ENCODE measurements at regions not wholly inside any gene's neighbourhood (a gene's known extent, or its start where the extent isn't known, plus 50 kb on each side); places are given as distances from the start of the nearest gene placed in this dataset.

- TF ChIP-seq, protein P1, sequence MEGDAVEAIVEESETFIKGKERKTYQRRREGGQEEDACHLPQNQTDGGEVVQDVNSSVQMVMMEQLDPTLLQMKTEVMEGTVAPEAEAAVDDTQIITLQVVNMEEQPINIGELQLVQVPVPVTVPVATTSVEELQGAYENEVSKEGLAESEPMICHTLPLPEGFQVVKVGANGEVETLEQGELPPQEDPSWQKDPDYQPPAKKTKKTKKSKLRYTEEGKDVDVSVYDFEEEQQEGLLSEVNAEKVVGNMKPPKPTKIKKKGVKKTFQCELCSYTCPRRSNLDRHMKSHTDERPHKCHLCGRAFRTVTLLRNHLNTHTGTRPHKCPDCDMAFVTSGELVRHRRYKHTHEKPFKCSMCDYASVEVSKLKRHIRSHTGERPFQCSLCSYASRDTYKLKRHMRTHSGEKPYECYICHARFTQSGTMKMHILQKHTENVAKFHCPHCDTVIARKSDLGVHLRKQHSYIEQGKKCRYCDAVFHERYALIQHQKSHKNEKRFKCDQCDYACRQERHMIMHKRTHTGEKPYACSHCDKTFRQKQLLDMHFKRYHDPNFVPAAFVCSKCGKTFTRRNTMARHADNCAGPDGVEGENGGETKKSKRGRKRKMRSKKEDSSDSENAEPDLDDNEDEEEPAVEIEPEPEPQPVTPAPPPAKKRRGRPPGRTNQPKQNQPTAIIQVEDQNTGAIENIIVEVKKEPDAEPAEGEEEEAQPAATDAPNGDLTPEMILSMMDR (optimal IDR thresholded peaks at IDR 0.05 in 1 of 3, IDR thresholded peaks at IDR 0.05 in 1 of 3, conservative IDR thresholded peaks at IDR 0.05 in 1 of 3; ENCODE audit: extremely low read depth in 1 of 3, insufficient read depth in 2 of 3, low read length in 3 of 3), result no peak
- TF ChIP-seq EZH2 (IDR thresholded peaks at IDR 0.05; ENCODE audit: low read length), result no peak
- no peaks in the 10 kb centered on the region for H3K27me3 ChIP-seq (ENCODE audit: control insufficient read depth, extremely low read depth, insufficient read depth, low read length)
- dilution Hi-C loops (cut with MboI; ENCODE audit: extremely low pct_ligation_motif_present, low sequenced_read_pairs), result no loop called here
Observed at GRCh38 chr13:111437417-111437816, 117.0 kb downstream of the TEX29 start.

DNA sequence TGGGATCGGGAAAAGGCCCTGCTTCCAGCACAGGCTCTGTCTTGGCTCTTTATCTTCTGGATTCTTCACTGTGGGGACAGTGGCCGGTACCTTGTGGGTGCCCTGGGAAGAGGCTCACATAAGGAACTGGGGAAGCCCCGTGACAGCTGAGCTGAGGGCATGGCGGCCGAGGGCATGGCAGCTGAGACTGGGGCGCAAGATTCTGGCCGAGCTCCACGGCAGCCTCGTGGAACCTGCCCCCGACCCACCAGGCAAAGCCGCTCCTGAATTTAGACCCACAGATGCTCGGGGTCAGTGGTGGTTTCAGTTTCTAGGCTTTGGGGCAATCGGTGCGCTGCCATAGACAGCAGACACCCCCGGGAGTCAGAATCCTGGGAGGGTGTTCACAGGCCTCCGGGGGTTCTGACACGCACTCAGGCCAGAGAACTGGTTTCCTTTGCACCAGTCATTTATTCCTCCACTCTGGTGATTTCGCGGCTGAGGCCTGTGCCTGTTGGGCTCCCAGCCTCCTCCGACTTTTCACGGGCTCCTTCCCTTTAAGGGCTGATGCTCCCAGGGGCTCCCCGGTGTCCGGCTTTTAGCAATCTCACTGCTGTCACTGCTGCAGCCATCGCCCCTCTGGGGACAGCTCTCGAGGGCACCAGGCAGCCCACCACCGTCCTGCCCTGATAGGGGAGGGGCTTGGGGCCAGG, 117.6 kb downstream of the TEX29 start:
- TF ChIP-seq, protein P1 (optimal IDR thresholded peaks at IDR 0.05 in 1 of 3, IDR thresholded peaks at IDR 0.05 in 1 of 3, conservative IDR thresholded peaks at IDR 0.05 in 1 of 3; ENCODE audit: extremely low read depth in 1 of 3, insufficient read depth in 2 of 3, low read length in 3 of 3), result no peak
- TF ChIP-seq EZH2 (IDR thresholded peaks at IDR 0.05; ENCODE audit: low read length), result no peak
- FAIRE-seq, result no peak
- no peaks in the 10 kb centered on the region for H3K9me3 ChIP-seq (ENCODE audit: control insufficient read depth, low read depth, low read length)
- no peak for DNase-seq (ENCODE audit: low read depth, low spot score)
- H2AFZ ChIP-seq (ENCODE audit: control insufficient read depth, low read length), result no peak overlapping the region
- dilution Hi-C loops (cut with MboI; ENCODE audit: extremely low pct_ligation_motif_present, low sequenced_read_pairs), result no loop called here
- no peak overlapping the region for H3K9ac ChIP-seq (ENCODE audit: control insufficient read depth, extremely low read depth, insufficient read depth, low read length)
- H4K20me1 ChIP-seq (ENCODE audit: control insufficient read depth, extremely low read depth, insufficient read depth, low read length), result no peaks in the 10 kb centered on the region
- no peaks in the 10 kb centered on the region for H3K36me3 ChIP-seq (ENCODE audit: control insufficient read depth in 2 of 2, extremely low read depth in 1 of 2, insufficient read depth in 2 of 2, low read length in 2 of 2)
- no peaks in the 10 kb centered on the region for H3K79me2 ChIP-seq (ENCODE audit: control insufficient read depth, insufficient read depth, low read length)
- no peak overlapping the region for H3K27ac ChIP-seq (ENCODE audit: control insufficient read depth, insufficient read depth, low read length)
- no peaks in the 10 kb centered on the region for H3K9me1 ChIP-seq (ENCODE audit: control insufficient read depth, extremely low read depth, insufficient read depth, low read length)
- H3K27me3 ChIP-seq (ENCODE audit: control insufficient read depth, extremely low read depth, insufficient read depth, low read length), result no peaks in the 10 kb centered on the region
- H3K4me3 ChIP-seq (ENCODE audit: control insufficient read depth in 2 of 3, extremely low read depth in 1 of 3, insufficient read depth in 2 of 3, low read depth in 1 of 3, low read length in 3 of 3), result no peak overlapping the region
- no peak overlapping the region for H3K4me2 ChIP-seq (ENCODE audit: control insufficient read depth, extremely low read depth, insufficient read depth, low read depth, low read length)
- no peaks in the 10 kb centered on the region for H3K4me1 ChIP-seq (ENCODE audit: control insufficient read depth, extremely low read depth, insufficient read depth, low read length)

More at GRCh38 chr13:111437417-111437816, 117.0 kb downstream of the TEX29 start:
- Histone ChIP-seq H3K4me2 (ENCODE audit: control insufficient read depth, extremely low read depth, insufficient read depth, low read depth, low read length) (no peak overlapping the region), H3K9me1 (ENCODE audit: control insufficient read depth, extremely low read depth, insufficient read depth, low read length) (no peaks in the 10 kb centered on the region), H3K79me2 (ENCODE audit: control insufficient read depth, insufficient read depth, low read length) (no peaks in the 10 kb centered on the region), H4K20me1 (ENCODE audit: control insufficient read depth, extremely low read depth, insufficient read depth, low read length) (no peaks in the 10 kb centered on the region), H3K9ac (ENCODE audit: control insufficient read depth, extremely low read depth, insufficient read depth, low read length) (no peak overlapping the region), H3K9me3 (ENCODE audit: control insufficient read depth, low read depth, low read length) (no peaks in the 10 kb centered on the region), H3K4me3 (ENCODE audit: control insufficient read depth in 2 of 3, extremely low read depth in 1 of 3, insufficient read depth in 2 of 3, low read depth in 1 of 3, low read length in 3 of 3) (no peak overlapping the region), H3K36me3 (ENCODE audit: control insufficient read depth in 2 of 2, extremely low read depth in 1 of 2, insufficient read depth in 2 of 2, low read length in 2 of 2) (no peaks in the 10 kb centered on the region), H3K4me1 (ENCODE audit: control insufficient read depth, extremely low read depth, insufficient read depth, low read length) (no peaks in the 10 kb centered on the region), H3K27ac (ENCODE audit: control insufficient read depth, insufficient read depth, low read length) (no peak overlapping the region), H2AFZ (ENCODE audit: control insufficient read depth, low read length) (no peak overlapping the region)
- no peak for DNase-seq (ENCODE audit: low read depth, low spot score)
- no peak for FAIRE-seq

Data from keratinocyte (primary cell).